Esophagus squamous epithelium (tissue), 4 donors: ENCODE measurements at regions not wholly inside any gene's neighbourhood (a gene's known extent, or its start where the extent isn't known, plus 50 kb on each side); places are given as distances from the start of the nearest gene placed in this dataset.

Experiments
- CTCF ChIP-seq, 6 experiments: fragments of 450-650 bp in 4 of 6; fragments of 200-600 bp in 2 of 6; sonication (generic) in 2 of 6; IDR thresholded peaks; one replicate each; pipeline ENCODE4 v1.5.1; 2016 to 2019; ENCODE audit warnings: antibody characterized with exemption in 6 of 6, mild to moderate bottlenecking in 4 of 6, moderate library complexity in 4 of 6
- POLR2A ChIP-seq, 4 donors: fragments of 450-650 bp; IDR thresholded peaks; one replicate each; pipeline ENCODE4 v1.6.1; 2017; ENCODE audit warnings: antibody characterized with exemption in 4 of 4, mild to moderate bottlenecking in 4 of 4, moderate library complexity in 3 of 4

- no peak for TF ChIP-seq CTCF (IDR thresholded peaks at IDR 0.05)
- no peak for TF ChIP-seq POLR2A (IDR thresholded peaks at IDR 0.05)
These were observed 111.2 kb downstream of the SEM1 start for GRCh38 chr7:96598421-96598820.
